GM03348 (cell line): ENCODE measurements at regions not wholly inside any gene's neighbourhood (a gene's known extent, or its start where the extent isn't known, plus 50 kb on each side); places are given as distances from the start of the nearest gene placed in this dataset.

Experiments used
- DNase-seq: peaks from one replicate; pipeline ENCODE4 v3.0.0; 2012; ENCODE audit warnings: low spot score

DNA sequence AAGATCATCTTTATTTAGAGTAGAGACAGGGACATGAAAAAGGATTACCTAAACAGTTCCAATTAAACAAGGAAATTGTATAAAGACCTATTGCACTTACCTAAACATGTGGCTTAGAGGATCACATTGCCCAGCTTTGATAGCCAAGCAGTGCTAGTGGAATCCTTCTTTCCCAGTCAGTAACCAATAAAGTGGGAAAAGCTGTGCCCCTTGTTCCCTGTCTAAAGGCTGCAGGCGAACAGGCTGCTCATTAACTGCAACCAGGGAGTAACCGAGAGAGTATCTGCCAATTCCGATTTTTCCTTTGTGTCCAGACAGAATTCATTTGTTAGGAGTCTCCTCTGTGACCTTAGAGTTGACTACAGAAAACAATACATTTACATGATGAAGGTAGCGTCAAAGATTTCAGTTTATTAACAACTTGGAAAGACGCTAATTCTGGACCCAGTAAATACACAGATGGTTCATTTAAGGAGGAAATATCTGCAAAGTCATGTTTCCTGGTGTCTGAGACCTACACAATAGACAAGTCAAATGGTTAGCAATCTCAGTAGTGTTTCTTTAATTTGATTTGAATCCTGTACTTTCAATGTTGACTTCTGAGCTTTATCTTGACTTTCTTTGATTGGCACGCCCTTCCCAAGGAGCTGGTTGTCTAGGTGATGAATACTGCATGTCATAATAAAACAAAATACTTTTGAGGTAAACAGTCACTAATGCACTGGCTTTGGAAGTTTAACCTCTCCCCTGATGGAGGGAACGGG is 57.3 kb upstream of the MET start:
- DNase-seq: no peak

GRCh38 chr7:116616555-116617059 is 55.4 kb upstream of the MET start:
- DNase-seq: peak; percentile 24

GRCh38 chr7:116617878-116618277 is 54.1 kb upstream of the MET start:
- no peak for DNase-seq

DNA sequence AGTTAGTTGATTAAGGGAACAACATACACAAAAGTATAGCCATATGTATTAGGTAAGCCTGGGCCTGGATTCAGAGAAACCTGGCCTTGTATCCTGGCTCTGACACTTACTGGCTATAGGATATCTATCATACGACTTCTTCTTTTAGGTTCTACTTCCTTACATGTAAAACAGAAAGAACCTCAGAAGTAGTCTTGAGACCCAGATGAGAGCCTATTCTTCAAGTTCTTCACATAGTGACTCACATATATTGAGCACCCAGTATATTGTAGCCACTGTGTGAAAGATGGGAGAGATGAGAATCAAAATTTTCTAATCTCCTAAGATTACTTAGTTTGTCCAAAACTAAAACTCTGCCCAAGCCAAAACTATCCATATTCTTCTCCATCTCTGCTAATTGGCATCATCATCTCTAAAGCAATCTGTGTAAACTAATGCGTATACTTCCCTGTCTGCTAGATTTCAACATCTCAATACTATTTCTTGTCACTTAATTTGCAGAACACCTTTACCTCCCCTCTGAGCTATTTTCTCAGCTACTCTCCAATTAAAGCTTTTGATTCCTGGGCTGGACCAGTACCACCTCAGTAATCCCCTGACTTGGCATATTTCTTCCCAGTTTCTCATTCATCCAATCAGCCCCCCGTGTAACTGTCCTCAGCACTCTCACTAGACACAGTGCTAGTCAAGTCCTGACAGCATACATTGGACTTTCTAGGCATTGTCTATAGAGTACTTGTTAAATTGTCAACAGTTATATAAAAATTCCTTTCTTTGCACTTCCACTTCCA is 53.5 kb upstream of the MET start:
- DNase-seq: no peak

GRCh38 chr7:116621649-116622048 is 50.3 kb upstream of the MET start:
- DNase-seq: no peak
